ENCODE measurements at regions not wholly inside any gene's neighbourhood (a gene's known extent, or its start where the extent isn't known, plus 50 kb on each side); places are given as distances from the start of the nearest gene placed in this dataset.
"Not testable (repeated sequence)": the region's sequence is repeated elsewhere in the genome, so short reads cannot be mapped to it uniquely, and the experiment has no call there.

DNA sequence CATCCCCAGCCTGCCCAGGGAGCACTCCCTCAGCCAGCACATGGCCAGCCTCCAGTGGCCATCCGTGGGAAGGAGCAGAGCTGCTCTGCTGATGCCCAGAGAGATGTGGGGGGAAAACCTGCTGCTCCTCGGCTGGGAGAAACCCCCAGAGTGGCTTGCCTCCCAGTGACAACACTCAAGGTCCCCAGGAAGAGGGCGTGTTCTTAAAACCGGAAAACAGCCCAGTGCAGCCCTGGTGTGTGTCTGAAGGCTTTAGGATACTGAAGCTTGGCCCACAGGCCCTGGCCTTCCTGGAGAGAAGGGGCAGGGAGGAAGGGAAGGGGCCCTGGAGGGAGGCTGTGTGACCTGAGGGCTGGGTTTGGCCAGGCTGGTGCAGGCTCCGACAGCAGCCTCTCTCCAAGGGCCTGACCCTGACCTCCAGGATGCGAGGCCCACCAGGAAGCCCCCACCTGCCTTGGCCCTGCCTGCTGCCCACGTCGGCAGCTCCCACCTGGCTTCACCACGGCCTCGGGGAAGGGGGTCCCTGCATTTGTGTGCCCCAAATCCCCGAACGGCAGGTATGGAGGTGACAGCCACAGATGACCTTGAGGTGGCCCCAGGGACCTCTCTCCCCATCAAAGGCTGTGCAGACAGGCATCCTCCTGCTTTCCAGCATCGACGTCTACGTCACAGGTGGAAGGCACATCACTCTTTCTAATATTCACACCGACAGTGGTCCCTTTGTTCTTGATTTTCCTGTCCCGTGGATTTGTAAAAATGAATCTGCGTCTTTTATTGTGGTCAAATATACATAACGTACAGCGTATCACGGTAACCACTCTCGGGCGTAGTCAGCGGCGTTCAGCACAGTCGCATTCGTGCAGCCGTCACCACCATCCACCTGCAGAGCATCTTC, 190.0 kb upstream of the C14orf180 start:
- DNase-seq, result no peak

DNA sequence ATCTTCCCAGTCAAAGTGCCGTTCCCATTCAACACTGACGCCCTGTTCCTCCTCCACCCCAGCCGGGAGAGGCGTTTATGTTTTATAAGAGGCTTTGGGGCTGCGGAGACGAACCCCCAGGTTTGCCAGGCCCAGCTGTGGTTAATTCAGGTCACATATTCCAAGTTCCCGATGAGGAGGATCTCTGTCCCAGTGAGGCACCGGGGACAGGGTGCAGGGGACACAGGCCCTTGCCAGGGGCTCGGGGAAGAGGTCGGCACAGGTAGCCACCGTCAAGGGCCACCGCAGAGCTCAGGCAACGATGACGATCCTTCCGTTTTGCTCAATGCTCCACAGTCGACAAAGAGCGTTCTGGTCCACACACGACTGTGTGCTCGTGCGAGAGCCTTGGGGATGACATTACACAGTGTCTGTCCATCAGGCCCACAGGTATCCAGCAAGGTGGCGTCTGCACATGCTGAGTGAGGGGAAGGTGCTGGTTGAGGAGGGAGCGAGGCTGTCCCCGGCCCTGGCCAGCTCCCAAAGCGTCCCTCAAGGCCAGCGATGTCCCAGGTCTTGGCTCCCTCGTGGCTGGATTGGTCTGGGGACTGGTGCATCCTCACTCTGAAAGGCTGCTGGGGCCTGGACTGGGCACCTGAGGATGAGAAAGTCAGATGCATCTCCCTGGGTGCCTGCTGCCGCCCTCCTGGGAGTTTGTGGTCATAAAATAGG, 189.2 kb upstream of the C14orf180 start:
- DNase-seq, result no peak

DNA sequence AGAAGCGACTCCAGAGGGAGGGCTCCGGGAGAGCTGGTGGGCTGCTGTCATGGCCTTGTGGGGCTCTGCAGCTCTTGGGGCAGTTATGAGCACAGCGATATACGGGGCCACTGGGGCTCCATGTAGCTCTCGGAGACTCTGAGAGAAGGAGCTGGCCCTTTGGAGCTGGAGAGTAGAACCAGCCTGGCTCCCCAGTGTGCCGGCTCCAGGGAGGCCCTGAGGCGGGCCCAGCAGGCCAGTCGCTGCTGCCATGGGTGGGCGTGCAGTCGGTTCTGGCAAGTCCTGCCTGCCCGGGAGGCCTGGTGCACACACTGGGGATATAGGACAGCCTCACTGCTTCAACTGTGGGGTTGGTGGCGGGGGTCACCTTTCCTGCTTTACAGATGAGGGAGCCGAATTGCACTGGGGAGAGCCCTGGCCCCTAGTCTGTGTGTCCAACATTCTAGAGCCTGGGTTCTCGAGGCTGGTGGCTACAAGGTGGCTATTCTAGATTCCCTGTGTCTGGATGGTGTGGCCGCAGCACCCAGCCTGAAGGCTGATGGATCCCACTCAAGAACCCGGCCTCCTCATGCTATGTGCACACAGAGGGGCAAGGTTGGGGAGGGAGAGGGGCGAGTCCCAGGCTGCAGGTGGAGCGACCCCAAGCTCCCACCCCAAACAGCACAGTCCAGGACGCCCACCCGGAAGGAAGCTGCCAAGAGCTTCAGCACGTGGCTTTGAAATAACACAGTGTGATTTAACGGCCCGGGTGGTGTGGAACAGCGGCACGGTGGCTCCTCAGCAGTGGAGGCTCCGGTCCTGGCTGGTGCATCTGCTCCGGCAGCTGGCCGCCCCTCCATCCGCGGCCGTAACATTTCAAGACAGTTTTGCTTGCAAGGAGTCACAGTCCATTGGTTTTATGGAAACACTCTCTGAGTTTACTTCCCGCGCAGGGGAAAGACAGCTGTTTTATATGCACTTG, 188.3 kb upstream of the C14orf180 start:
- DNase-seq, result no peak

DNA sequence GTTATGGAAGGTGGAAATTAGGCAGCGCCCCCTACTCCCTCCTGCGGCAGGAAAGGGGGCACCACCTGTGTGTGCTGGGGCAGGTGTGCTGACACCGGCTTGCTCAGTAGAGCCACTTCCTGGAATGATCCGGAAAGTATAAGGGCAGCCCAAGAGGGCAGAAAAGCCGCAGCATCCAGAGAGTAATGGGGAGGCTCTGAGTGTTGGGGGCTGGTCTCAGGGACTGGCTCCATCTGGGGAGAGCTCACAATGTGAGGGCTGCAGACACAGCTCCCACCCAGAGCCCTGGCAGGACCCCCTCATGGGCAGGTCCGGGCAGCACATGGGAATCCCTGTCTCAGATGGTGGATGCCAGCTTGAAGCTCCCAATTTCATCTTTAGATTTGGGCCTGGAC, 187.6 kb upstream of the C14orf180 start:
- DNase-seq, result no peak

DNA sequence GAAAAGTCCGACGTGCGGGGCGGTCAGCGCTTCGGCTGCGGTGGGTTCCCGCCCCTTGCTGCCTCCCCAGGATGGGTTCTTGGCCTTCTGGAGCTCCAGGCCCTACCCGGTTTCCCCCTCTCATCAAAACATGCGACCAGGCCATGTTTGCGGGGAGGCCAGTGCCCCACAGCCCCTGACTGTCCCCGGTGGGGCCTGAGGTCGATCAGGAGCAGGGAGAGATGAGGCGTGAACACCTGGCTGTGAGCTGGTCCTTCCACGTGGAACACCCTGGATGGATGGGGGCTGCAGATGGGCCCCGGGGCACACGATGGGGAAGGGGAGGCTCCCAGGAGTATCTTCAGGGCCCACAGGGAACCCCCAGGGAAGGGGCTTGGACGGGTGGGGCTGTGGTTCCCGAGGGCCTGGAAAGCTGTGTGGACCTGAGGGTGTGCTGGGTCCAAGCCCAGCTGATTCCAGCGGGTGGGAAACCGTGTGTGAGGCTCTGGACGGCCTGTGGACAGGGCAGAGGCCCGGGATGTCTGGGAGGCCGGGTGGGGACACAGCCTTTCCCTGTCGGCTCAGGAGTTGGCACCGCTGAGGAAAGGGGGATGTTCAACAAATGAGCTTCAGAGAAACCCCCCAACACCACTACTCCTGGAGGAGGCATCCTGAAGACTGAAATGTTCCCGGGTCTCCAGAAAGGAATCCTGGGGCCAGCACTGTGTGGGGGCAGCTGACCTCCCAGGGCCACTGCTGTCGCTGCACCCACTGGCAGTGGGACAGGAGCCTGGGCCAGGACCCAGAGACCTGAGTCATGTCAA, 187.0 kb upstream of the C14orf180 start:
- DNase-seq, result no peak

DNA sequence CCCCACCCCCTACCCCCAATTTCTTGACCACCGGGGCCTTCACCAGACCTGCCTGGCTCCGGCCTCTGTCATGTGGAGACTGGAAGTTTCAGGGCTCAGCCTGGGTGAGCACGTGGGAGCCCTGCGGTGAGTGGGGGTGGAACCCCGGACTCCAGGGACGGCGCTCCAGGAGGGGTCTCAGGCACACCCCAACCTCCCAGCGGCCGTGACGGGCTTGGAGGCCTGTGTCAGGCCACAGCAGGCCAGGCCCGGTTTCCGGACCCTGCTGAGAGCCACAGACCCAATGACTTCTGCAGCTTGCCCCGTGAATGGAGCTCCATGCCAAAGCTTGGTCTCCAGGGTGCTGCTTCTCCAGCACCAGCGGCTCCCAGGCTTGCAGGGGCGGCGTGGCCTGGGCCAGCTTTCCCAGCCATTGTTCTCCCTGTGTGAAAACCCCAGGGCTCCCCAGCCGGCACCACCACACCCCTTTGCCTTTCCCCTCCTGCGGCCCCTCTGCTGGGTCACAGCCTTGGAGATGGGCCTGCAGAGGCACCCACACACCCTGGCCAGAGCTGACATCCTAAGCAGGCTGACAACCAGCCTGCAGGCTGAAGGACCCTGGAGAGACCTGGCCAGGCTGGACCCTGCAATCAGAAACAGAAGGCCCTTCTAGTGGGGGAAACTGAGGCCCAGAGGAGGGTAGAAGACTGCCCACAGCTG, 186.2 kb upstream of the C14orf180 start:
- no peak for DNase-seq

DNA sequence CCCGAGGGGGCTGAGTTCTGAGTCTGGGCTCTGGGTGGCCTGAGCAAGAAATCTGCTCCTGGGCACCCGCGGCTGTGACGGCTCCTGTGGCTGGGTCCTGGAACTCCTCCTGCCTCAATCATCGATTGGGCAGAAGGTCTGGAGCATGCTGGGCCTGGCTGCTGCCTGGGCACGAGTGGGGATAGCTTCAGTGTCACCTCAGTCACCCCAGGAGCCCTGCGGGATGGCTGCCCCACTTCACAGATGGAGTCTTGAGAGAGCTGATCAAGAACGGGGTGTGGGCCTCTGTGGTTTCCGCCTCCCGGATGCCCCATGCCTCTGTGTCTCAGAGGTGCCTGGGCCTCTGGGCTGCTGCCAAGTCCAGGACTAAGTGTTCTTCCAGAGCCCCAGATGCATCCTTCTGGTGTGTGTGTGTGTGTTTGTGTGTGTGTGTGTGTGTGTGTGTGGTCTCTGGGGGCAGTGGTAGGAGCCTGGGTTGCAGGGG, 185.6 kb upstream of the C14orf180 start:
- peak; percentile 62 for DNase-seq

DNA sequence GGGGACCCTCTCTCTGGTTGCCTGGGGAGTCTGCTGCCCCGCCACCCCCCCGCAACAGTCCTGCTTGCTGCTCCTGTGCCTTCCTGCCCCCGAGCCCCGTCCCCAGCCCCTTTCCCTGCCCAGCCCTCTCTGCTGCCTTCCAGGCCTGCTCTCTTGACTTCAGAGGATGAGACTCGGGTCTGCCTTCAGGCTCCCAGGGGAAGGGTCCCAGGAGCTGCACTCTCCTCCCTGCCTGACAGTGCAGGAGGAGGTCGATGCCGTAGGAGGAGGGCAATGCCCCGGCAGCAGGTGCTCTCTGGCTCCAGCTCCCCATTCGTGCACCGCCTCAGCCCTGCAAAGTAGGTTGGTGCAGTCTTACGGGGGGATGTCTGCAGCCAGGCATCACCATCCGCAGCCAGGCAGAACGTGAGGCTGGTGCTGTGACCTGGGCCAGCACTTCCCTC, 185.1 kb upstream of the C14orf180 start:
- DNase-seq, result no peak

DNA sequence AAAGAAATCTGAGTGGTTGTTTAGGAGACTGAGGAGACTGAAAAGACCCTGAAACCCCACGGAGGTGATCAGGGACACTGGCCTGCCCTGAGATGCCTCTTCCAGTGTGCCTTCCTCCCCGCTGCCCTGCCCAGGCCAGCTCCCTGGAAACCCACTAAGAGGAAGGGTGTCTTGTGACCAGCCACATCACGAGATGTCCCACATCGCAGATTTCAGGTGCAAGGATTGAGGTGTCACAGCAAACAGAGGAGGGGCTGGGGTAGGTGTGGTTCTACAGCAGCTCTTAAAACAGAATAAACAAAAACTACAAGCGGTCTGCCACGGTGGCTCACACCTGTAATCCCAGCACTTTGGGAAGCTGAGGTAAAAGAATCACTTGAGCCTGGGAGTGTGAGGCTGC, 184.3 kb upstream of the C14orf180 start:
- no peak for DNase-seq

DNA sequence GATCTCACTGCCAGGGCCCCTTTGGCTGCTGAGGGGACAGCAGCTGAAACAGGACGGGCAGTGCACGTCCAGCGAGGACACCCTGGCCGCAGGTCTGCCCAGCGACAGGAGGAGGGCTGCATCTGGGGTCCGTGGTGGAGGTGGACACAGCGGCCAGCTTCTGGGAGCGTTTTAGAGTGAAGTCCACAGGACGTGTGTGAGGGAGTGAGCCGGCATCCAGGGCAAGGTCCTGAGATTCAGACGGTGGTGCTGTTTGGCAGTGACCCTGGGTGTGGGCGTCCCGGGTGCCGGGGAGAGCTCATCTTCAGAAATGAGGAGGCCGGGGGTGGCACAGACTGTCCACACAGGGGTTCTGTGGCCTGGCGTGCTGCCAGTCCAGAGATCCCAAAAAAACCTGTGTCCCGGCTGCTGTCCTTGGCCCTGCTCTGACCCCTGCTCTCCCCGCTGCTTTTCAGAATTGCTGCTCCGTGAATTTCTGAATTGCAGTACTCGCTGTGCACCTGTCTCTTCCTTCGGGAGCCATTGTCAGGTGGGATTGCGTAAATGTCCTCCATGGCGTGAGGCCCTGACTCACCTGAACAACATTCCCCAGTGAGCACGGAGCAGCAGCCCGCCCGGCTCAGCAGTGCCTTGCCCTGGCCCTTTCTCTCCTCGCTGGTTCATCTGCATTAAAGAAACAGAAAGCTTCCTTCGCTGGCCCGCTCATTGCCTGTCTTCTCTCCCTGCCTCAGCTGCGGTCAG, 183.5 kb upstream of the C14orf180 start:
- no peak for DNase-seq

DNA sequence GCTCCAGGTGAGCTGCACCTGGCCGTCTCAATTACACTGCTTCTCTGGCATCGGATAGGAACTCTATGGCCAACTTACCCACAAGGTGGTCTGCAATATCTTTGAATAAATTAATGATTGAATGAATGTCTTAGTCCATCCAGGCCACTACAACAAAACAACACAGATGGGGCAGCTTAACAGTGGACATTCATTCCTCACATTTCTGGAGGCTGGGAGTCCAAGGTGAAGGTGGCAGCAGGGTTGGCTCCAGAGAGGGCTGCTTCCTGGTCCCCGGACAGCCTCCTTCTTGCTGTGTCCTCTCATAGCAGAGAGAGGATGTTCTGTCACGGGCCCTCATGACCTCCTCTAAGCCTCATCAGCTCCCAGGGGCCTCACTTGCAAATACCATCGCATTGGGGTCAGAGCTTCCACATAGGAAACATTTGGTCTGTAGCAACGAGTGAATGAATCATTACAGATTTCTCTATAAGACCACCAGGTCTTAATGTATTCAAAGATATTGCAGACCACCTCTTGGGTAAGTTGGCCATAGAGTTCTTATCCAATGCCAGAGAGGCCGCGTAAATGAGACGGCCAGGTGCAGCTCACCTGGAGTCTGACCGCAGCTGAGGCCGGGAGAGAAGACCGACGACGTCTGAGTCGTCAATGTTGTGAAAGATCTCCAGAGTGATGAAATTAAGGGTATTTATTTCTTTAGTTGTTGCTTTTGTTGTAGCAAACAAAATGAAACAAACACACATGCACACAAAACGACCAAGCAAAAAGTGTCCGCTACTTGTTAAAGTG, 182.7 kb upstream of the C14orf180 start:
- no peak for DNase-seq

DNA sequence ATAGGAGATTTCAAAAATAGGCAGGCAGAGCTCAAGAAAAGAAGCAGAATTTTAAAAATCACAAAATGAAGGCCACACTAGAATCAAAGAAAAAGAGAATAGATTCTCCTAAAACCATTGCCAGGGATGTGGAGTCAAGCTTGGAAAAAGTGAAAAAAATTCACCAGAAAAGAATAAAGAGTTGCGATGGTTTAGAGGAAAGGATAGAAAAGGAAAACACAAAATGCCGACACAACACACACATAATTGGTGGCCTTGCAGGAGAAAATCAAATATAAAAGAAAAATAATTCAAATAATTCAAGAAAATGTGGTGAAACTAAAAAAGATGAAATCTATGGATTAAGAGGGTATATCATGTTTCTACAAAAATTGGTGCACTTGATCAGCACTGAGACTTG, 181.6 kb upstream of the C14orf180 start:
- no peak for DNase-seq

DNA sequence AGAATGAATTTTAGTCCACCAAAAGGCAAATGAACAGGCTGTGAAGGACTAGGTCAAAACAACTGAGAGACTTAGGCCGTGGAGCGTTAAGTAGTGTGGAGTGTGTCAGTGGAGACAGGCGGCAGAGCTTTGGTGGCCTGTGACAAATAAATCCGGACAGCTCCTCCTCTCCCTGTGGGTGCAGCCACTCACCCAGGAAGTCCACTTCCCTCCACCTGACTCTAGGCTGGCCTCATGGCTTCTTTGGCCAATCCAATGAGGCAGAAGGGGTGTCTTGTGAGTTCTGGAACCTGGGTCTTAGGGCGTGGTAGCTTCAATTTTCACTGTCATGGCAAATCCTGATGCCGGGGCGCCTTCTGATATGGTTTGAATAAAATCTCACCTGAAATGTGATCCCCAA, 180.9 kb upstream of the C14orf180 start:
- no peak for DNase-seq

DNA sequence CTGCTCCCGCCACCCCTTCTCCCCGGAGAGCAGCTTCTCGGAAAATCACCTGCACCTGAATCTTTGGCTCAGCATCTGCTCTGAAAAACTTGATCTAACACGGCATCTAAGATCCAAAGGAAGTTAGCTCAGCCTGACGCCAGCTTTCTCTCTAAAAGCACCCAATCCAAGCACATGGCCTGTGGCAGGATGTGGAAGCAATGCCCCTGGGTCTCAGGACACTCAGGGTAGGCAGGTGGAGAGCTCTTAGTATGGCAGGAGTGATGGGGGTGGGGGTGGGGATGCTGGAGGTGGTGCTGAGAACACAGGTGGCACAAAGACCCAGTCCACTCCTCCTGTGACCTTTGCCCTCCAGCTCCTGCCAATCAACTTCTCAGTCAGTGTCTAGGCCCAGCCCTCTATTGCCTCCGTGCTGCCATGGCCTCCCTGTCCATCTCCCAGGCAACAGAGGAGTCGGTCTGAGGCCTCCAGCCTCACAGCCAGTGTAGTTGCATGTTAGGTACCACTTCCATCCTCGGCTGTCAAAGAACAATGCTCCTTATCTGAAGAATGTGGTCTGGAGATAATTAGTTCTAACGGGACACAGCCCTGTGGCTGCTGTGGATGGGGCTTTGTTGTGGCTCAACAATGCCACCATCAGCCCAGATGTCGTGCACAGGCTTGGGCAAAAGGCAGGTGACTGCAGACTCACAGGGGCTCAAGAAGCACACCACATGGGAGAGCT, 180.0 kb upstream of the C14orf180 start:
- no peak for DNase-seq

DNA sequence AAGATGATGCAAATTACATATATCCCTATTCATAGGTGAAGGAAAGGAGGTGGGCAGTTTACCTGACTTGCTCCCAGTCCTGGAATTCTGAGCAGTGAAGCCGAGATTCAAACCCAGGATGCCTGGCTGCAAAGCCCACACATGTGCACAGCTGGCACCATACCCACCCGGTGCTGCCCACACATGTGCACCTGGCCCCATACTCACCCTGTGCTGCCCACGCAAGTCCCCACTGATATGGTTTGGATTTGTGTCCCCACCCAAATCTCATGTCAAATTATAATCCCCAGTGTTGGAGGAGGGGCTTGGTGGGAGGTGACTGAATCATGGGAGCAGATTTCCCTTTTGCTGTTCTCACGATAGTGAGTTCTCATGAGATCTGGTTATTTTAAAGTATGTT, 179.2 kb upstream of the C14orf180 start:
- no peak for DNase-seq

DNA sequence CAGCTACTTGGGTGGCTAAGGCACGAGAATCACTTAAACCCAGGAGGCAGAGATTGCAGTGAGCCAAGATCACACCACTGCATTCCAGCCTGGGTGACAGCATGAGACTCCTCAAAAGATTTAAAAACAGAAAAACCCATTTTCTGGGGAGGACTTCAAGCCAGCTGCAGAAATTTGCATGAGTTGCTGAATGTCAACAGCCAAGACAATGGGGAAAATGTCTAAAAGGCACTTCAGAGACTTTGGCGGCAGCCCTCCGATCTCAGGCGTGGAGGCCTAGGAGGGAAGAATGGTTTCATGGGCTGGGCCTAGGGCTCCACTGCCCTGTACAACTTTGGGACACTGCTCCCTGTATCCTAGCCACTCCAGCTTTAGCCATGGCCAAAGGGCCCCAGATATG, 177.8 kb upstream of the C14orf180 start:
- DNase-seq, result no peak

DNA sequence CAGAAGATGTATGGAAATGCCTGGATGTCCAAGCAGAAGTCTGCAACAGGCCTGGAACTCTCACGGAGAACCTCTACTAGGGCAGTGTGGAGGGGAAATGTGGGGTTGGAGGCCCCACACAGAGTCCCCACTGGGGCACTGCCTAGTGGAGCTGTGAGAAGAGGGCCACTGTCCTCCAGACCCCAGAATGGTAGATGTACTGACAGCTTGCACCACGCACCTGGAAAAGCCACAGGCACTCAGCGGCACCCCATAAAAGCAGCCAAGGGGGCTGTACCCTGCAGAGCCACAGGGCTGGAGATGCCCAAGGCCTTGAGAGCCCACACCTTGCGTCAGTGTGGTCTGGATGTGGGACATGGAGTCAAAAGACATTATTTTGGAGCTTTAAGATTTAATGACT, 177.3 kb upstream of the C14orf180 start:
- DNase-seq, result not testable (repeated sequence)

DNA sequence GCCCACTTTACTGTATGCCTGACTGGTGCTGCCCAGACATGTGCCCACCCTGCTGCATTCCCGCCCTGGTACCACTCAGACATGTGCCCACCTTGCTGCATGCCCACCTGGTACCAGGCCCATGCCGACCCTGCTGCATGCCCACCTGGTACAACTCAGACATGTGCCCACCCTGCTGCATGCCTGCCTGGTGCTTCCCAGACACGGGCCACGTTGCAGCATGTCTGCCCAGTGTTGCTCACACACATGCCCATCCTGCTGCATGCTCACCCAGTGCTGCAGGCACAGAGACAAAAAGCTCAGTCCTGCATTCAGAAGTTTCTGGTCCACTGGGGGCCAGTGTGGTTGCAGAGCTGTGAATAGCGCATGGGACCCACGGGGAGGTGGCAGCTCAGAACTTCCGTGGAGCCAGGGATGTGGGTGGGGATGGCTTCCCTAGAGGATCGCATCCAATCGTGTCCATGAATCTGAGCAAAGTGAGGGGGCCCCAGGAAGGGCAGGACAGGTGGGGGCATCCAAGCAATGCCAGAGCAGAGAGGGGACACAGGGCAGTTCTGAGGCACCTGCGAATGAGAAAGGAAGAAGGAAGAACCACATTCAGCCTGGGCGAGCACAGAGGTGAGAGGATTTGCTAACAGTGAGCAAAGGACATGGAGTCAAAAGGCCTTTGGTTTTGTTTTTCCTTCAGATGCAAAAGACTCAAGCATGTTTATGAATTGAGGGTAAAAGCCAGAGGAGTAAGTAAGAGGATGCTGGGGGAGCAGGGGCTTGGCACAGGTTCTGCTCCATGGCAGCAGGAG, 175.9 kb upstream of the C14orf180 start:
- no peak for DNase-seq
